DOHH2 (cell line): ENCODE measurements at regions not wholly inside any gene's neighbourhood (a gene's known extent, or its start where the extent isn't known, plus 50 kb on each side); places are given as distances from the start of the nearest gene placed in this dataset.

Source experiments
- H3F3A ChIP-seq: fragments of 200-600 bp; sonication (generic), shearing (Covaris generic); 2 replicates; pipeline ENCODE4 v1.6.0; 2016; ENCODE audit warnings: antibody characterized with exemption, mild to moderate bottlenecking; ENCODE audit not compliant: control insufficient read depth, insufficient read depth
- H3K27ac ChIP-seq: fragments of 200-600 bp; sonication (generic); 2 replicates; pipeline ENCODE4 v1.5.1; 2014; ENCODE audit warnings: low read depth, mild to moderate bottlenecking, low read length, moderate library complexity
- H3K27me3 ChIP-seq: fragments of 200-600 bp; sonication (generic); 2 replicates; pipeline ENCODE4 v1.6.1; 2014; ENCODE audit warnings: mild to moderate bottlenecking, low read length, mixed read lengths; ENCODE audit not compliant: control insufficient read depth
- H3K36me3 ChIP-seq: fragments of 200-600 bp; sonication (generic); 2 replicates; pipeline ENCODE4 v1.6.1; 2014; ENCODE audit warnings: mild to moderate bottlenecking, low read length, moderate library complexity, mixed read lengths; ENCODE audit not compliant: control insufficient read depth
- H3K4me1 ChIP-seq: fragments of 200-600 bp; sonication (generic); 2 replicates; pipeline ENCODE4 v1.6.1; 2014; ENCODE audit warnings: mild to moderate bottlenecking, low read length, mixed read lengths; ENCODE audit not compliant: control insufficient read depth
- H3K4me2 ChIP-seq: fragments of 200-600 bp; sonication (generic); 2 replicates; pipeline ENCODE4 v1.6.0; 2014; ENCODE audit warnings: mild to moderate bottlenecking, low read length, moderate library complexity
- H3K4me3 ChIP-seq: fragments of 200-600 bp; sonication (generic); 2 replicates; pipeline ENCODE4 v1.5.1; 2014; ENCODE audit warnings: mild to moderate bottlenecking, low read length, mixed read lengths
- H3K79me2 ChIP-seq: fragments of 200-600 bp; sonication (generic); 2 replicates; pipeline ENCODE4 v1.6.1; 2014; ENCODE audit warnings: mild to moderate bottlenecking, low read length, mixed read lengths; ENCODE audit not compliant: control insufficient read depth
- H3K9me2 ChIP-seq: fragments of 200-600 bp; sonication (generic); replicated peaks from 2 replicates; pipeline ENCODE4 v1.6.1; 2014; ENCODE audit warnings: mild to moderate bottlenecking, low read length, mixed read lengths; ENCODE audit not compliant: control insufficient read depth
- H3K9me3 ChIP-seq: fragments of 200-600 bp; sonication (generic); 2 replicates; pipeline ENCODE4 v1.6.1; 2014; ENCODE audit warnings: antibody characterized with exemption, low read length, mixed read lengths; ENCODE audit not compliant: control insufficient read depth, insufficient read depth
- H4K20me1 ChIP-seq: fragments of 200-600 bp; sonication (generic); 2 replicates; pipeline ENCODE4 v1.6.0; 2014; ENCODE audit warnings: low read depth, mild to moderate bottlenecking, antibody characterized with exemption, low read length, moderate library complexity; ENCODE audit not compliant: control insufficient read depth, insufficient read depth
- EZH2phosphoT487 ChIP-seq: fragments of 200-600 bp; sonication (generic); IDR thresholded peaks from 2 replicates; pipeline ENCODE4 v1.6.1; 2017; ENCODE audit warnings: borderline replicate concordance, mild to moderate bottlenecking, antibody characterized with exemption, low read length, moderate library complexity, mixed read lengths
- TF ChIP-seq, protein P1 (sequence below): fragments of 200-600 bp; sonication (generic); IDR thresholded peaks from one replicate; pipeline ENCODE4 v1.5.1; 2014; ENCODE audit warnings: antibody characterized with exemption, mild to moderate bottlenecking, low read depth, low read length; ENCODE audit not compliant: poor library complexity, severe bottlenecking

- H3K9me3 ChIP-seq = no peaks in the 10 kb centered on the region
- H3K4me3 ChIP-seq = no peak overlapping the region
- no peak overlapping the region for H3K27ac ChIP-seq
- no peak overlapping the region for H3K4me2 ChIP-seq
- H3K4me1 ChIP-seq = no peaks in the 10 kb centered on the region
- H3K27me3 ChIP-seq = no peaks in the 10 kb centered on the region
- no peaks in the 10 kb centered on the region for H3F3A ChIP-seq
- no peaks in the 10 kb centered on the region for H3K9me2 ChIP-seq
- TF ChIP-seq EZH2phosphoT487 = no peak
- TF ChIP-seq, protein P1, sequence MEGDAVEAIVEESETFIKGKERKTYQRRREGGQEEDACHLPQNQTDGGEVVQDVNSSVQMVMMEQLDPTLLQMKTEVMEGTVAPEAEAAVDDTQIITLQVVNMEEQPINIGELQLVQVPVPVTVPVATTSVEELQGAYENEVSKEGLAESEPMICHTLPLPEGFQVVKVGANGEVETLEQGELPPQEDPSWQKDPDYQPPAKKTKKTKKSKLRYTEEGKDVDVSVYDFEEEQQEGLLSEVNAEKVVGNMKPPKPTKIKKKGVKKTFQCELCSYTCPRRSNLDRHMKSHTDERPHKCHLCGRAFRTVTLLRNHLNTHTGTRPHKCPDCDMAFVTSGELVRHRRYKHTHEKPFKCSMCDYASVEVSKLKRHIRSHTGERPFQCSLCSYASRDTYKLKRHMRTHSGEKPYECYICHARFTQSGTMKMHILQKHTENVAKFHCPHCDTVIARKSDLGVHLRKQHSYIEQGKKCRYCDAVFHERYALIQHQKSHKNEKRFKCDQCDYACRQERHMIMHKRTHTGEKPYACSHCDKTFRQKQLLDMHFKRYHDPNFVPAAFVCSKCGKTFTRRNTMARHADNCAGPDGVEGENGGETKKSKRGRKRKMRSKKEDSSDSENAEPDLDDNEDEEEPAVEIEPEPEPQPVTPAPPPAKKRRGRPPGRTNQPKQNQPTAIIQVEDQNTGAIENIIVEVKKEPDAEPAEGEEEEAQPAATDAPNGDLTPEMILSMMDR = no peak
- H4K20me1 ChIP-seq = no peaks in the 10 kb centered on the region
- H3K79me2 ChIP-seq = no peaks in the 10 kb centered on the region
- no peaks in the 10 kb centered on the region for H3K36me3 ChIP-seq
Observed at GRCh38 chr4:159770401-159770800, 667.5 kb downstream of the RAPGEF2 start.

DNA sequence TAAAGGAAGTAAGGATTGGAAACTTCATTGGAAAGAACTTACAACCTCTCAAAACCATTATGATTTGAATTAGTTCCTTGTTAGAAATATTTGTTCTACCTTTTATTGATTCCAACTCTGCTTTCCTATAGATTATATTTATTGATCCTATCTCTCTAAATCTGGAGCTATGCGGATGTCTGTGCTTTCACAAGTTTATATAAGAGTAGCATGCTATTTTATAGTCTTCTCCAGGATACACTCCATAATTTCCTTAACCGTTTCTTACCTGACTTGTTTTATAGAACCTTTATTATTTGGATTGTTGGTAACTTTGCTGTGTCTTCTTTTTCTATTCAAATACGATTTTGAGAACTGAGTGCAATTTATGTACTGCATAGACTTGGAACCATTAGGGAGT is 668.1 kb downstream of the RAPGEF2 start:
- TF ChIP-seq, protein P1 = no peak
- no peak for TF ChIP-seq EZH2phosphoT487
- Histone ChIP-seq H3K27ac (no peak overlapping the region), H4K20me1 (no peaks in the 10 kb centered on the region), H3K27me3 (no peaks in the 10 kb centered on the region), H3K9me2 (no peaks in the 10 kb centered on the region), H3K79me2 (no peaks in the 10 kb centered on the region), H3K4me2 (no peak overlapping the region), H3F3A (no peaks in the 10 kb centered on the region), H3K4me1 (no peaks in the 10 kb centered on the region), H3K4me3 (no peak overlapping the region), H3K36me3 (no peaks in the 10 kb centered on the region), H3K9me3 (no peaks in the 10 kb centered on the region)

DNA sequence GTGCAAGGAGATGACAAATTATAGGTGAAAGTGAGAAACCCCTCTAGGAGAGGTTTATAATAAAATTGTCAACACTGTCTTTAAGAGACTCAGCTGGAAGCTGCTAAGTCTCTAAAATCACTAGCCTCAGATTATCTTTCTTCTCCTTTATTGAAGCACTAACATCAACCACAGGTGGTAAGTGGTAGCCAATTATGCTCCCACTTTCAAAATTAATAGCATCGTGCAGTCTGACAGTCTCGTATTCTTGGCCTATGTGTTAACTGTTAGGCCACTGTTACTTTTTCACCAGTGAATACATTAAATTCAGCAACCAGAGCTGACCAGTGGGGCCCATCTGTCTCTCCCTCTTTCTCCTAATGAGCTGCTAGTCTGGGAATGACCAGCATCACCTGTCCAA is 674.1 kb downstream of the RAPGEF2 start:
- TF ChIP-seq EZH2phosphoT487 = no peak
- TF ChIP-seq, protein P1 = no peak
- Histone ChIP-seq H3K9me2 (no peaks in the 10 kb centered on the region), H4K20me1 (no peaks in the 10 kb centered on the region), H3K4me3 (no peak overlapping the region), H3K9me3 (no peaks in the 10 kb centered on the region), H3K4me1 (no peaks in the 10 kb centered on the region), H3K36me3 (no peaks in the 10 kb centered on the region), H3K4me2 (no peak overlapping the region), H3K27ac (no peak overlapping the region), H3F3A (no peaks in the 10 kb centered on the region), H3K79me2 (no peaks in the 10 kb centered on the region), H3K27me3 (no peaks in the 10 kb centered on the region)

GRCh38 chr4:159777689-159778088 is 674.8 kb downstream of the RAPGEF2 start:
- Histone ChIP-seq H3F3A (no peaks in the 10 kb centered on the region), H3K36me3 (no peaks in the 10 kb centered on the region), H3K9me2 (no peaks in the 10 kb centered on the region), H4K20me1 (no peaks in the 10 kb centered on the region), H3K4me1 (no peaks in the 10 kb centered on the region), H3K27ac (no peak overlapping the region), H3K9me3 (no peaks in the 10 kb centered on the region), H3K79me2 (no peaks in the 10 kb centered on the region), H3K27me3 (no peaks in the 10 kb centered on the region), H3K4me2 (no peak overlapping the region), H3K4me3 (no peak overlapping the region)
- TF ChIP-seq, protein P1 = no peak
- TF ChIP-seq EZH2phosphoT487 = no peak
